MCF 10A (cell line): ENCODE measurements at regions not wholly inside any gene's neighbourhood (a gene's known extent, or its start where the extent isn't known, plus 50 kb on each side); places are given as distances from the start of the nearest gene placed in this dataset.

Source experiments
- BruUV-seq: library from RNA; stranded (reverse); fragments of 400-500 nt; replicated peaks from 2 replicates; lab custom pipeline; 2021; lab: Mats Ljungman, UMichigan
- CTCF ChIA-PET: fragments of 300-600 bp; sonication (Branson Sonifier 250); formaldehyde crosslinking; extraction: SDS; loops from one replicate; lab custom pipeline; 2021; ENCODE audit warnings: antibody characterized with exemption, inconsistent platforms; lab: Yijun Ruan, JAX
- POLR2A ChIA-PET: fragments of 300-600, 350-650 bp; sonication (Branson Sonifier 250); formaldehyde crosslinking; extraction: SDS; loops from one replicate; lab custom pipeline; 2020; ENCODE audit warnings: antibody characterized with exemption, inconsistent platforms; lab: Yijun Ruan, JAX
- DNase-seq: peaks from one replicate; pipeline ENCODE4 v3.0.0-alpha.2; 2018; ENCODE audit not compliant: unreplicated experiment
- H3K27ac Mint-ChIP-seq: one replicate; pipeline ENCODE4 v1.8.0; 2022; ENCODE audit warnings: mild to moderate bottlenecking, low read depth, mixed read lengths; ENCODE audit not compliant: unreplicated experiment
- H3K27me3 Mint-ChIP-seq: one replicate; pipeline ENCODE4 v1.8.0; 2022; ENCODE audit warnings: mixed read lengths; ENCODE audit not compliant: insufficient read depth, unreplicated experiment
- H3K36me3 Mint-ChIP-seq: one replicate; pipeline ENCODE4 v1.8.0; 2022; ENCODE audit warnings: mild to moderate bottlenecking, moderate library complexity, mixed read lengths; ENCODE audit not compliant: insufficient read depth, unreplicated experiment
- H3K4me1 Mint-ChIP-seq: one replicate; pipeline ENCODE4 v1.8.0; 2022; ENCODE audit warnings: mixed read lengths; ENCODE audit not compliant: insufficient read depth, unreplicated experiment
- H3K4me3 Mint-ChIP-seq: one replicate; pipeline ENCODE4 v1.8.0; 2022; ENCODE audit warnings: mild to moderate bottlenecking, moderate library complexity, mixed read lengths; ENCODE audit not compliant: unreplicated experiment
- H3K9me3 Mint-ChIP-seq: one replicate; pipeline ENCODE4 v1.8.0; 2022; ENCODE audit warnings: mixed read lengths; ENCODE audit not compliant: unreplicated experiment
- CTCF ChIP-seq: fragments of 200-600 bp; IDR thresholded peaks from one replicate; pipeline ENCODE4 v1.8.0; 2022; ENCODE audit warnings: antibody characterized with exemption, mild to moderate bottlenecking; ENCODE audit not compliant: unreplicated experiment
- intact Hi-C: fragments of 100-400 bp; cut with micrococcal nuclease; formaldehyde crosslinking; loops from 2 replicates; pipeline ENCODE4 v1.14.1; 2022

- DNase-seq: no peak
- POLR2A ChIA-PET: interaction anchor here (1.3 kb wide), 1 partner anchor 545 kb away, joined by 3 read pairs; no protein-coding TSS in a partner anchor
Measured at GRCh38 chr1:228683428-228683827, 51.9 kb upstream of the RHOU start.

GRCh38 chr1:228684607-228685006, 50.7 kb upstream of the RHOU start:
- BruUV-seq: no TSS peak
- Mint-ChIP-seq H3K36me3 (no peaks in the 10 kb centered on the region), H3K4me1 (no peaks in the 10 kb centered on the region), H3K4me3 (no peak overlapping the region), H3K27me3 (peaks cover 10% of the 10 kb centered on the region), H3K27ac (no peak overlapping the region), H3K9me3 (peaks cover 6% of the 10 kb centered on the region)
- ChIA-PET POLR2A (interaction anchor here (1.4 kb wide), 1 partner anchor 10 kb away, joined by 4 read pairs; no protein-coding TSS in a partner anchor), CTCF (interaction anchor here (14.5 kb wide), 1 partner anchor 544 kb away, joined by 203 read pairs; no protein-coding TSS in a partner anchor)
- TF ChIP-seq CTCF: no peak
- DNase-seq: no peak
- intact Hi-C loops: no loop called here

More at GRCh38 chr1:228683428-228683827, 51.9 kb upstream of the RHOU start:
- BruUV-seq: no TSS peak
- no peaks in the 10 kb centered on the region for H3K4me1 Mint-ChIP-seq
- H3K27me3 Mint-ChIP-seq: peaks cover 10% of the 10 kb centered on the region
- no peak overlapping the region for H3K27ac Mint-ChIP-seq
- CTCF ChIA-PET: no interaction called here
- no peak overlapping the region for H3K4me3 Mint-ChIP-seq
- H3K9me3 Mint-ChIP-seq: peaks cover 6% of the 10 kb centered on the region
- H3K36me3 Mint-ChIP-seq: no peaks in the 10 kb centered on the region
- intact Hi-C loops: no loop called here
- TF ChIP-seq CTCF: no peak

GRCh38 chr1:228685081-228685660, 50.1 kb upstream of the RHOU start:
- H3K9me3 Mint-ChIP-seq: peaks cover 6% of the 10 kb centered on the region
- no peak for DNase-seq
- BruUV-seq: no TSS peak
- no peaks in the 10 kb centered on the region for H3K4me1 Mint-ChIP-seq
- H3K27ac Mint-ChIP-seq: no peak overlapping the region
- no peak overlapping the region for H3K4me3 Mint-ChIP-seq
- ChIA-PET CTCF (interaction anchor here (14.5 kb wide), 1 partner anchor 544 kb away, joined by 203 read pairs; no protein-coding TSS in a partner anchor), POLR2A (interaction anchor here (1.0 to 1.4 kb wide), 3 partner anchors 10 to 49 kb away, joined by 3 to 4 read pairs (median 3); no protein-coding TSS in a partner anchor)
- no peak for TF ChIP-seq CTCF
- intact Hi-C loops: no loop called here
- peaks cover 10% of the 10 kb centered on the region for H3K27me3 Mint-ChIP-seq
- H3K36me3 Mint-ChIP-seq: no peaks in the 10 kb centered on the region
